H1 (cell line): ENCODE measurements at regions not wholly inside any gene's neighbourhood (a gene's known extent, or its start where the extent isn't known, plus 50 kb on each side); places are given as distances from the start of the nearest gene placed in this dataset.

Source experiments
- CTCF ChIA-PET: fragments of 300-600 bp; sonication (Branson Sonifier 250); formaldehyde crosslinking; loops from one replicate; lab custom pipeline; 2021; ENCODE audit not compliant: partially characterized antibody; lab: Charles Lee
- POLR2A ChIA-PET: fragments of 300-600 bp; sonication (Branson Sonifier 250); formaldehyde crosslinking; loops from one replicate; lab custom pipeline; 2021; ENCODE audit warnings: inconsistent platforms; ENCODE audit not compliant: partially characterized antibody; lab: Charles Lee
- DNase-seq, 2 experiments: peaks; one replicate each; pipeline versions ENCODE4 v3.0.0 to v3.0.0-alpha.2; 2010 to 2022; ENCODE audit warnings: low spot score in 2 of 2, low read depth in 1 of 2, mixed read lengths in 1 of 2
- FAIRE-seq: peaks from 2 replicates; lab custom pipeline; 2011; peaks lifted over from hg19 to GRCh38; lab: Jason Lieb, UNC
- H2AFZ ChIP-seq: 2 replicates; pipeline ENCODE4 v1.8.1; 2012; ENCODE audit warnings: low read length, inconsistent platforms
- H2AK5ac ChIP-seq: 2 replicates; pipeline ENCODE4 v1.6.1; 2013; ENCODE audit warnings: low read depth, low read length
- H2BK120ac ChIP-seq: replicated peaks from 2 replicates; pipeline ENCODE3; 2013; ENCODE audit warnings: low read depth, low read length, inconsistent platforms
- H2BK12ac ChIP-seq: 2 replicates; pipeline ENCODE4 v1.6.1; 2013; ENCODE audit warnings: low read depth, low read length
- H2BK15ac ChIP-seq: 2 replicates; pipeline ENCODE4 v1.6.1; 2013; ENCODE audit warnings: low read length
- H2BK20ac ChIP-seq: 2 replicates; pipeline ENCODE4 v1.6.1; 2013; ENCODE audit warnings: low read length
- H2BK5ac ChIP-seq: 2 replicates; pipeline ENCODE4 v1.6.1; 2013; ENCODE audit warnings: low read depth, low read length
- H3K14ac ChIP-seq: 2 replicates; pipeline ENCODE4 v1.6.1; 2013; ENCODE audit warnings: inconsistent platforms; ENCODE audit not compliant: insufficient read length
- H3K18ac ChIP-seq: 2 replicates; pipeline ENCODE4 v1.6.1; 2013; ENCODE audit warnings: low read length; ENCODE audit errors: extremely low read depth
- H3K23ac ChIP-seq: 2 replicates; pipeline ENCODE4 v1.6.1; 2013; ENCODE audit warnings: inconsistent platforms; ENCODE audit not compliant: insufficient read length
- H3K23me2 ChIP-seq: 2 replicates; pipeline ENCODE4 v1.6.1; 2013; ENCODE audit warnings: low read depth, low read length
- H3K27ac ChIP-seq: 2 replicates; pipeline ENCODE4 v1.6.1; 2011; ENCODE audit warnings: low read depth, low read length, inconsistent platforms
- H3K27me3 ChIP-seq, 4 experiments: replicated peaks in 1 of 4; 1 replicate in 1 of 4; 2 replicates in 3 of 4; pipeline versions ENCODE4 v1.6.1 to v1.8.1; 2011 to 2013; ENCODE audit warnings: low read length in 3 of 4, mild to moderate bottlenecking in 3 of 4, inconsistent platforms in 2 of 4, mixed read lengths in 2 of 4, moderate library complexity in 1 of 4; ENCODE audit not compliant: control insufficient read depth in 3 of 4, insufficient read depth in 3 of 4; ENCODE audit errors: extremely low read depth in 1 of 4
- H3K36me3 ChIP-seq, 4 experiments: 2 replicates each; pipeline versions ENCODE4 v1.6.1 to v1.8.1; 2011 to 2013; ENCODE audit warnings: mild to moderate bottlenecking in 4 of 4, low read length in 3 of 4, moderate library complexity in 2 of 4, control low read depth in 1 of 4, inconsistent platforms in 1 of 4; ENCODE audit not compliant: insufficient read depth in 4 of 4, control insufficient read depth in 2 of 4
- H3K4ac ChIP-seq: replicated peaks from 2 replicates; pipeline ENCODE3; 2013; ENCODE audit warnings: low read length, low read depth, mixed read lengths, inconsistent platforms; ENCODE audit not compliant: insufficient read length
- H3K4me1 ChIP-seq, 4 experiments: replicated peaks in 1 of 4; 1 replicate in 1 of 4; 2 replicates in 3 of 4; pipeline versions ENCODE4 v1.6.1 to v1.8.1; 2011 to 2013; ENCODE audit warnings: low read length in 3 of 4, inconsistent platforms in 2 of 4, mixed read lengths in 1 of 4; ENCODE audit not compliant: insufficient read depth in 4 of 4, control insufficient read depth in 3 of 4
- H3K4me2 ChIP-seq, 2 experiments: 2 replicates each; pipeline versions ENCODE4 v1.6.1 to v1.8.1; 2011 to 2013; ENCODE audit warnings: low read depth in 2 of 2, low read length in 2 of 2, control low read depth in 1 of 2, inconsistent platforms in 1 of 2, mild to moderate bottlenecking in 1 of 2; ENCODE audit not compliant: insufficient read depth in 1 of 2
- H3K4me3 ChIP-seq, 4 experiments: fragments of 200-600, 300-600 bp in 1 of 4; sonication (generic), shearing (Covaris generic), sonication (Bioruptor Twin) in 1 of 4; 2 replicates each; pipeline versions ENCODE4 v1.5.1 to v1.8.1; 2011 to 2016; ENCODE audit warnings: low read length in 4 of 4, low read depth in 3 of 4, control low read depth in 2 of 4, inconsistent platforms in 2 of 4, mild to moderate bottlenecking in 2 of 4, mixed read lengths in 1 of 4, moderate library complexity in 1 of 4; ENCODE audit not compliant: insufficient read depth in 2 of 4; ENCODE audit errors: extremely low read depth in 1 of 4
- H3K56ac ChIP-seq: replicated peaks from 2 replicates; pipeline ENCODE3; 2013; ENCODE audit warnings: low read depth, mild to moderate bottlenecking, mixed read lengths, low read length, inconsistent platforms; ENCODE audit not compliant: insufficient read length
- H3K79me1 ChIP-seq: 2 replicates; pipeline ENCODE4 v1.6.1; 2013; ENCODE audit warnings: low read depth, low read length, control low read depth
- H3K79me2 ChIP-seq, 2 experiments: 2 replicates each; pipeline versions ENCODE4 v1.6.1 to v1.8.1; 2012 to 2013; ENCODE audit warnings: low read length in 2 of 2, mild to moderate bottlenecking in 2 of 2, inconsistent platforms in 1 of 2; ENCODE audit not compliant: insufficient read depth in 2 of 2, control insufficient read depth in 1 of 2
- H3K9ac ChIP-seq, 4 experiments: replicated peaks in 1 of 4; 1 replicate in 1 of 4; 2 replicates in 3 of 4; pipeline versions ENCODE4 v1.6.1 to v1.8.1; 2011 to 2013; ENCODE audit warnings: low read depth in 3 of 4, low read length in 3 of 4, control low read depth in 2 of 4, mild to moderate bottlenecking in 2 of 4, moderate library complexity in 2 of 4, inconsistent platforms in 1 of 4; ENCODE audit errors: extremely low read depth in 1 of 4
- H3K9me3 ChIP-seq, 2 experiments: 2 replicates each; pipeline versions ENCODE4 v1.6.1 to v1.8.1; 2012 to 2013; ENCODE audit warnings: mild to moderate bottlenecking in 2 of 2, moderate library complexity in 2 of 2, control low read depth in 1 of 2, inconsistent platforms in 1 of 2, low read depth in 1 of 2, low read length in 1 of 2, mixed read lengths in 1 of 2; ENCODE audit not compliant: insufficient read depth in 2 of 2
- H4K20me1 ChIP-seq, 2 experiments: replicated peaks in 1 of 2; 2 replicates each; pipeline versions ENCODE3 to v1.8.1; 2011 to 2013; ENCODE audit warnings: inconsistent platforms in 2 of 2, low read length in 2 of 2, mild to moderate bottlenecking in 1 of 2; ENCODE audit not compliant: insufficient read depth in 2 of 2, control insufficient read depth in 1 of 2
- H4K5ac ChIP-seq: 2 replicates; pipeline ENCODE4 v1.6.1; 2013; ENCODE audit warnings: low read length, low read depth, mixed read lengths, inconsistent platforms; ENCODE audit not compliant: insufficient read length
- H4K8ac ChIP-seq: 2 replicates; pipeline ENCODE4 v1.8.0; 2013; ENCODE audit warnings: mild to moderate bottlenecking, moderate library complexity, low read length, inconsistent platforms; ENCODE audit not compliant: insufficient read depth; ENCODE audit errors: extremely low read depth
- H4K91ac ChIP-seq: replicated peaks from 2 replicates; pipeline ENCODE3; 2013; ENCODE audit warnings: low read length, mixed read lengths, inconsistent platforms; ENCODE audit not compliant: insufficient read length
- WGBS, 2 experiments: shearing (Covaris generic) in 1 of 2; methylation state at CpG; one replicate each; pipeline versions ENCODE4 v1.1.6 to v1.1.7; 2013 to 2015; ENCODE audit warnings: low lambda C conversion rate in 2 of 2, mixed read lengths in 2 of 2, inconsistent platforms in 1 of 2, low coverage in 1 of 2, missing lambda C conversion rate in 1 of 2; ENCODE audit not compliant: insufficient replicate concordance in 2 of 2, insufficient coverage in 1 of 2, insufficient read length in 1 of 2; ENCODE audit errors: extremely low coverage in 1 of 2, missing lambda C conversion rate in 1 of 2; 5-methylcytosine and 5-hydroxymethylcytosine counted together
- TF ChIP-seq, protein P1 (sequence below): IDR thresholded peaks from 2 replicates; pipeline ENCODE4 v1.6.1; 2012; ENCODE audit warnings: inconsistent platforms

DNA sequence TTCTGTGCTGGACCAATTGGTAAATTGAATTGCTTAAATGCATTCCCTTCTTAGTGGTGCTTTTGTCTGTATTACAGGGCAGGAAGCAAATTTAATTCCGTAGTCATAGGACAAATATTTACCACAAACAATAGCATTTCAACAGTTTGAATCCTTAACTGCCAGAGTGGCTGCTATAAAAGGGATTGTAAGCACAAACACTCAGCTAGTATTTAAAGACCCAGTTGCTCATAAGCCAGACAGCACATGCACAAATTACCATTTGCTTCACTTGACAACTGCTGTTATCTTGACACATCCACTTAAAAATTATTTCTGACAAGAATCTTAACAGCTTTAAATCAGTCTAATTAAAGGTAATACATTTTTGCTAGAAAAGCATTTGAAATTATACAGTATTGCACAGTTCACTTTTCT is 490.2 kb upstream of the ADAMTS9 start:
- H4K8ac ChIP-seq, result no peak overlapping the region
- no peak overlapping the region for H3K9ac ChIP-seq
- FAIRE-seq (no peak), DNase-seq (no peak)
- TF ChIP-seq, protein P1, sequence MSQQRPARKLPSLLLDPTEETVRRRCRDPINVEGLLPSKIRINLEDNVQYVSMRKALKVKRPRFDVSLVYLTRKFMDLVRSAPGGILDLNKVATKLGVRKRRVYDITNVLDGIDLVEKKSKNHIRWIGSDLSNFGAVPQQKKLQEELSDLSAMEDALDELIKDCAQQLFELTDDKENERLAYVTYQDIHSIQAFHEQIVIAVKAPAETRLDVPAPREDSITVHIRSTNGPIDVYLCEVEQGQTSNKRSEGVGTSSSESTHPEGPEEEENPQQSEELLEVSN, result no peak
- no peak overlapping the region for H2BK15ac ChIP-seq
- H2BK12ac ChIP-seq, result no peak overlapping the region
- no peak overlapping the region for H3K18ac ChIP-seq
- no peaks in the 10 kb centered on the region for H3K79me1 ChIP-seq
- no peaks in the 10 kb centered on the region for H4K20me1 ChIP-seq
- no peak overlapping the region for H3K4me3 ChIP-seq
- no peak overlapping the region for H3K23ac ChIP-seq
- no peaks in the 10 kb centered on the region for H3K36me3 ChIP-seq
- POLR2A ChIA-PET, result no interaction called here
- no peaks in the 10 kb centered on the region for H3K27me3 ChIP-seq
- H3K14ac ChIP-seq, result no peak overlapping the region
- no peak overlapping the region for H2BK20ac ChIP-seq
- 79% methylated on average over 1 of the region's 1 CpG; no CpG with 5 or more reads in 1 of the 2 experiments for WGBS, 2 experiments
- H2AFZ ChIP-seq, result no peak overlapping the region
- H2BK5ac ChIP-seq, result no peak overlapping the region
- no peak overlapping the region for H3K4ac ChIP-seq
- CTCF ChIA-PET, result interaction anchor here (0.6 to 7.4 kb wide), 3 partner anchors 7 to 648 kb away, joined by 3 to 37 read pairs (median 3); no protein-coding TSS in a partner anchor
- no peaks in the 10 kb centered on the region for H3K23me2 ChIP-seq
- H3K27ac ChIP-seq, result no peak overlapping the region
- H3K4me1 ChIP-seq, result no peaks in the 10 kb centered on the region
- no peaks in the 10 kb centered on the region for H3K79me2 ChIP-seq
- no peak overlapping the region for H3K4me2 ChIP-seq
- H2BK120ac ChIP-seq, result no peak overlapping the region
- no peak overlapping the region for H2AK5ac ChIP-seq
- H4K91ac ChIP-seq, result no peak overlapping the region
- H4K5ac ChIP-seq, result no peak overlapping the region
- H3K9me3 ChIP-seq, result no peaks in the 10 kb centered on the region
- no peak overlapping the region for H3K56ac ChIP-seq
